ENCODE measurements at regions not wholly inside any gene's neighbourhood (a gene's known extent, or its start where the extent isn't known, plus 50 kb on each side); places are given as distances from the start of the nearest gene placed in this dataset.
A peak's percentile ranks its signal among the peaks of the same experiment; 100 is the strongest.

GRCh38 chr18:34981487-34981886 is 59.7 kb upstream of the MAPRE2 start:
- Histone ChIP-seq H3K9me3 (ENCODE audit: low read length) (no peaks in the 10 kb centered on the region), H3K4me1 (ENCODE audit: low read length) (peaks cover 26% of the 10 kb centered on the region), H3K27me3 (ENCODE audit: low read length) (no peaks in the 10 kb centered on the region), H3K4me2 (ENCODE audit: low read depth, low read length, poor library complexity, severe bottlenecking) (no peak overlapping the region), H3K4me3 (ENCODE audit: low read length) (no peak overlapping the region), H3K27ac (ENCODE audit: low read length) (no peak overlapping the region), H4K20me1 (ENCODE audit: insufficient read depth, low read depth, low read length) (no peaks in the 10 kb centered on the region), H3K9me2 (replicated peaks; ENCODE audit: insufficient read depth, low read length) (no peaks in the 10 kb centered on the region), H3K36me3 (ENCODE audit: insufficient read depth, low read length) (no peaks in the 10 kb centered on the region), H3K9ac (ENCODE audit: low read length) (no peak overlapping the region), H3K79me2 (ENCODE audit: low read length) (no peaks in the 10 kb centered on the region), H2AFZ (ENCODE audit: low read length) (no peak overlapping the region)
- no peak for DNase-seq

GRCh38 chr18:34985963-34986362 is 55.2 kb upstream of the MAPRE2 start:
- Histone ChIP-seq H3K27ac (ENCODE audit: low read length) (no peak overlapping the region), H3K4me2 (ENCODE audit: low read depth, low read length, poor library complexity, severe bottlenecking) (no peak overlapping the region), H3K4me3 (ENCODE audit: low read length) (no peak overlapping the region), H3K9me3 (ENCODE audit: low read length) (no peaks in the 10 kb centered on the region), H3K79me2 (ENCODE audit: low read length) (no peaks in the 10 kb centered on the region), H3K9me2 (replicated peaks; ENCODE audit: insufficient read depth, low read length) (no peaks in the 10 kb centered on the region), H2AFZ (ENCODE audit: low read length) (no peak overlapping the region), H3K36me3 (ENCODE audit: insufficient read depth, low read length) (no peaks in the 10 kb centered on the region), H4K20me1 (ENCODE audit: insufficient read depth, low read depth, low read length) (no peaks in the 10 kb centered on the region), H3K4me1 (ENCODE audit: low read length) (no peaks in the 10 kb centered on the region), H3K9ac (ENCODE audit: low read length) (no peak overlapping the region), H3K27me3 (ENCODE audit: low read length) (0 out of 2 replicates have a peak, but pooled peaks cover 2% of the 10 kb centered on the region)
- peak; percentile 31 for DNase-seq

DNA sequence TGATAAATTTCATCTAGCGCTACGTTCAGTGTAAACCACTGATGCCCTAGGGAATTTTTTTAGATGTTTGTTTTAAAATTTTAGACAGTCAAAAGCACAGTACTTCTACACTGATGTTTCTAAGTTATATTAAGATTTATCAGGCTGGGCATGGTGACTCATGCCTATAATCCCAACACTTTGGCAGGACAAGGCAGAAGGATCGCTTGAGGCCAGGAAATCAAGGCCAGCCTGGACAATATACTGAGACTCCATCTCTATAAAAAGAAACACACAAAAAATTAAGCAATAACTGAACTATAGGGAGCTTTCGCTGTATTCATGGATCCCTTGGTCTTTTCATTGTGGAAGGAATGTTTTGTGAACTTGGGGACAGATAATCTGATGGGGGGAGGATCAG is 50.6 kb upstream of the MAPRE2 start:
- no peaks in the 10 kb centered on the region for H3K36me3 ChIP-seq (ENCODE audit: insufficient read depth, low read length)
- 0 out of 2 replicates have a peak, but pooled peaks cover 2% of the 10 kb centered on the region for H3K27me3 ChIP-seq (ENCODE audit: low read length)
- no peak overlapping the region for H2AFZ ChIP-seq (ENCODE audit: low read length)
- H3K9me3 ChIP-seq (ENCODE audit: low read length): no peaks in the 10 kb centered on the region
- H3K4me1 ChIP-seq (ENCODE audit: low read length): peaks cover 5% of the 10 kb centered on the region
- H3K9ac ChIP-seq (ENCODE audit: low read length): no peak overlapping the region
- H3K4me2 ChIP-seq (ENCODE audit: low read depth, low read length, poor library complexity, severe bottlenecking): no peak overlapping the region
- H3K27ac ChIP-seq (ENCODE audit: low read length): no peak overlapping the region
- H4K20me1 ChIP-seq (ENCODE audit: insufficient read depth, low read depth, low read length): no peaks in the 10 kb centered on the region
- no peak overlapping the region for H3K4me3 ChIP-seq (ENCODE audit: low read length)
- H3K9me2 ChIP-seq (replicated peaks; ENCODE audit: insufficient read depth, low read length): no peaks in the 10 kb centered on the region
- no peak for DNase-seq
- no peaks in the 10 kb centered on the region for H3K79me2 ChIP-seq (ENCODE audit: low read length)

DNA sequence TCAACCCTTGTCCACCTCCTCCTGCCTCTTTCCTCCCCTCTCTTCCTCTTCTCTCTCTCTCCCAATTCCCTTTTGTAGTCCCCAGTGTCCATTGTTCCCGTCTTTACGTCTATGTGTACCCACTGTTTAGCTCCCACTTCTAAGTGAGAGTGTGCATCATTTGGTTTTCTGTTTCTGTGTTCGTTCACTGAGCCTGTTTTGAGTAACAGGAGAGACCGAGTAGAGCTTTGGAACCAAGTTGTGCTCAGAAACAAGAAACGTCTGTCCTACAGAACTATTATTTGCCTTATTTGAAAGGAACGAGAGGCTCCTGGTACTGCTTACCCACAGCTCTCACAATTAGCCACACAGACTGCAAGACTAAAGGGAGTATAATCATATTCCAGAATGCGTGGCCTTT is 50.1 kb upstream of the MAPRE2 start:
- DNase-seq: no peak
- no peaks in the 10 kb centered on the region for H4K20me1 ChIP-seq (ENCODE audit: insufficient read depth, low read depth, low read length)
- no peak overlapping the region for H2AFZ ChIP-seq (ENCODE audit: low read length)
- no peak overlapping the region for H3K4me3 ChIP-seq (ENCODE audit: low read length)
- H3K9me2 ChIP-seq (replicated peaks; ENCODE audit: insufficient read depth, low read length): no peaks in the 10 kb centered on the region
- no peaks in the 10 kb centered on the region for H3K36me3 ChIP-seq (ENCODE audit: insufficient read depth, low read length)
- no peak overlapping the region for H3K9ac ChIP-seq (ENCODE audit: low read length)
- H3K79me2 ChIP-seq (ENCODE audit: low read length): no peaks in the 10 kb centered on the region
- H3K4me1 ChIP-seq (ENCODE audit: low read length): peaks cover 5% of the 10 kb centered on the region
- H3K27ac ChIP-seq (ENCODE audit: low read length): no peak overlapping the region
- no peaks in the 10 kb centered on the region for H3K9me3 ChIP-seq (ENCODE audit: low read length)
- H3K4me2 ChIP-seq (ENCODE audit: low read depth, low read length, poor library complexity, severe bottlenecking): no peak overlapping the region
- 0 out of 2 replicates have a peak, but pooled peaks cover 2% of the 10 kb centered on the region for H3K27me3 ChIP-seq (ENCODE audit: low read length)
